HepG2 (cell line): ENCODE measurements at regions not wholly inside any gene's neighbourhood (a gene's known extent, or its start where the extent isn't known, plus 50 kb on each side); places are given as distances from the start of the nearest gene placed in this dataset.

Source experiments
- ATAC-seq: fragments of 200-7000 bp; cut with Tn5 transposase; 3 replicates; pipeline ENCODE4 v1.9.1; 2020; ENCODE audit warnings: mild to moderate bottlenecking, moderate library complexity
- BruUV-seq: library from RNA; stranded (reverse); fragments of 400-500 nt; replicated peaks from 2 replicates; lab custom pipeline; 2021; lab: Mats Ljungman, UMichigan
- CTCF ChIA-PET: fragments of 300-600 bp; formaldehyde crosslinking; extraction: SDS; loops from one replicate; lab custom pipeline; 2021; ENCODE audit warnings: low total read pairs, inconsistent platforms, low intra/inter-chr PET ratio; lab: Yijun Ruan, JAX
- POLR2A ChIA-PET: fragments of 350-600 bp; sonication (Branson Sonifier 250); formaldehyde crosslinking; loops from one replicate; lab custom pipeline; 2020; ENCODE audit warnings: antibody characterized with exemption, inconsistent platforms; lab: Yijun Ruan, JAX
- DNase-seq: peaks from one replicate; pipeline ENCODE4 v3.0.0-alpha.2; 2015; ENCODE audit warnings: low spot score
- FAIRE-seq: peaks from 3 replicates; lab custom pipeline; 2011; peaks lifted over from hg19 to GRCh38; lab: Jason Lieb, UNC
- H2AFZ ChIP-seq: one replicate; pipeline ENCODE4 v1.6.1; 2011; ENCODE audit warnings: low read length, inconsistent platforms
- H3K27ac ChIP-seq: fragments of 300-600 bp; 3 replicates; pipeline ENCODE4 v1.8.0; 2011; ENCODE audit warnings: mixed run types, mild to moderate bottlenecking, mixed read lengths, low read length, inconsistent platforms; ENCODE audit not compliant: insufficient read depth; ENCODE audit errors: extremely low read length
- H3K27me3 ChIP-seq, 2 experiments: fragments of 200-600 bp in 1 of 2; 2 replicates in 1 of 2; 3 replicates in 1 of 2; pipeline versions ENCODE4 v1.6.0 to v1.8.0; 2011; ENCODE audit warnings: low read length in 2 of 2, mild to moderate bottlenecking in 2 of 2, moderate library complexity in 2 of 2, inconsistent platforms in 1 of 2; ENCODE audit not compliant: insufficient read depth in 2 of 2, control insufficient read depth in 1 of 2
- H3K36me3 ChIP-seq, 2 experiments: fragments of 200-600 bp in 1 of 2; replicated peaks in 1 of 2; 2 replicates in 1 of 2; 3 replicates in 1 of 2; pipeline versions ENCODE4 v1.5.1 to v1.8.0; 2011; ENCODE audit warnings: low read length in 2 of 2, inconsistent platforms in 1 of 2; ENCODE audit not compliant: insufficient read depth in 2 of 2, control insufficient read depth in 1 of 2
- H3K4me1 ChIP-seq: 2 replicates; pipeline ENCODE4 v1.5.1; 2012; ENCODE audit warnings: low read length, inconsistent platforms; ENCODE audit not compliant: insufficient read depth
- H3K4me2 ChIP-seq: 2 replicates; pipeline ENCODE4 v1.6.0; 2011; ENCODE audit warnings: low read depth, low read length, inconsistent platforms
- H3K4me3 ChIP-seq, 3 experiments: fragments of 200-600 bp in 1 of 3; sonication (generic), shearing (Covaris generic) in 1 of 3; replicated peaks in 1 of 3; 2 replicates each; pipeline ENCODE4 v1.5.1; 2011 to 2016; ENCODE audit warnings: low read length in 3 of 3, inconsistent platforms in 2 of 3, low read depth in 2 of 3, mild to moderate bottlenecking in 2 of 3, control low read depth in 1 of 3, mixed read lengths in 1 of 3; ENCODE audit not compliant: insufficient read depth in 1 of 3
- H3K79me2 ChIP-seq: one replicate; pipeline ENCODE4 v1.6.1; 2011; ENCODE audit warnings: low read length, inconsistent platforms; ENCODE audit not compliant: insufficient read depth
- H3K9ac ChIP-seq: 2 replicates; pipeline ENCODE4 v1.6.0; 2011; ENCODE audit warnings: mild to moderate bottlenecking, low read depth, low read length, inconsistent platforms; ENCODE audit not compliant: insufficient read depth
- H3K9me3 ChIP-seq: 2 replicates; pipeline ENCODE4 v1.5.1; 2012; ENCODE audit warnings: mild to moderate bottlenecking, low read length
- H4K20me1 ChIP-seq: 2 replicates; pipeline ENCODE4 v1.6.0; 2011; ENCODE audit warnings: inconsistent platforms, mild to moderate bottlenecking, low read length, moderate library complexity; ENCODE audit not compliant: insufficient read depth
- AFF4 ChIP-seq: sonication (generic); formaldehyde crosslinking; IDR thresholded peaks from 2 replicates; pipeline ENCODE4 v1.4.0; 2020; ENCODE audit warnings: missing genetic modification reagents
- ARHGAP35 ChIP-seq: sonication (generic); formaldehyde crosslinking; IDR thresholded peaks from 2 replicates; pipeline ENCODE4 v1.9.0; 2022; ENCODE audit warnings: mild to moderate bottlenecking, inconsistent platforms, moderate library complexity, missing genetic modification reagents, borderline replicate concordance
- ATF7-NPFF ChIP-seq: sonication (generic); formaldehyde crosslinking; IDR thresholded peaks from 2 replicates; pipeline ENCODE4 v1.8.1; 2023; ENCODE audit warnings: mild to moderate bottlenecking, low read depth, missing genetic modification reagents, moderate library complexity
- GATA4 ChIP-seq: sonication (generic); IDR thresholded peaks from 2 replicates; pipeline ENCODE4 v1.6.1; 2016; ENCODE audit warnings: antibody characterized with exemption, low read depth, borderline replicate concordance
- HNF4G ChIP-seq, 2 experiments: sonication (generic) in 1 of 2; formaldehyde crosslinking in 1 of 2; IDR thresholded peaks; 2 replicates each; pipeline versions ENCODE4 v1.4.0 to v1.6.1; 2011 to 2020; ENCODE audit warnings: borderline replicate concordance in 2 of 2, low read depth in 2 of 2, mild to moderate bottlenecking in 2 of 2, low read length in 1 of 2, missing genetic modification reagents in 1 of 2, moderate library complexity in 1 of 2
- MZF1 ChIP-seq: sonication (generic); formaldehyde crosslinking; IDR thresholded peaks from 2 replicates; pipeline ENCODE4 v1.8.1; 2023; ENCODE audit warnings: mild to moderate bottlenecking, missing genetic modification reagents, borderline replicate concordance
- NR3C1 ChIP-seq: sonication (generic); formaldehyde crosslinking; IDR thresholded peaks from 2 replicates; pipeline ENCODE4 v1.4.0; 2020; ENCODE audit warnings: missing genetic modification reagents
- THYN1 ChIP-seq: sonication (generic); formaldehyde crosslinking; IDR thresholded peaks from 2 replicates; pipeline ENCODE4 v1.8.1; 2023; ENCODE audit warnings: low read depth, mild to moderate bottlenecking, moderate library complexity, missing genetic modification reagents, borderline replicate concordance
- ZNF142 ChIP-seq: sonication (generic); formaldehyde crosslinking; IDR thresholded peaks from 2 replicates; pipeline ENCODE4 v1.4.0; 2020; ENCODE audit warnings: missing genetic modification reagents
- ZNF800 ChIP-seq: sonication (generic); formaldehyde crosslinking; IDR thresholded peaks from 2 replicates; pipeline ENCODE4 v1.4.0; 2020; ENCODE audit warnings: missing genetic modification reagents
- WGBS: methylation state at CpG from one replicate; pipeline ENCODE4 v1.1.6; 2017; ENCODE audit warnings: low lambda C conversion rate; 5-methylcytosine and 5-hydroxymethylcytosine counted together
- in situ Hi-C: cut with HindIII; loops from 2 replicates; pipeline ENCODE4 v1.10.0; 2017; ENCODE audit warnings: low pct_unique_long_range_greater_than_20kb; ENCODE audit not compliant: extremely low pct_ligation_motif_present
- intact Hi-C: fragments of 100-400 bp; cut with micrococcal nuclease; formaldehyde crosslinking; loops from one replicate; pipeline ENCODE4 v1.10.0; 2022; ENCODE audit not compliant: unreplicated experiment

GRCh38 chr5:105767267-105767666 is 1903.5 kb downstream of the EFNA5 start:
- BruUV-seq = no TSS peak
- H4K20me1 ChIP-seq = no peaks in the 10 kb centered on the region
- peaks cover 28% of the 10 kb centered on the region for H3K9me3 ChIP-seq
- intact Hi-C loops (no loop called here), in situ Hi-C loops (no loop called here)
- TF ChIP-seq GATA4 (no peak), THYN1 (CRISPR knock-in tag) (no peak), AFF4 (no peak), HNF4G (IDR thresholded peaks at IDR 0.05; ENCODE audit: borderline replicate concordance, low read depth, low read length) (no peak), HNF4G (CRISPR knock-in tag; IDR thresholded peaks at IDR 0.05; ENCODE audit: borderline replicate concordance, low read depth) (no peak), MZF1 (CRISPR knock-in tag) (no peak), ZNF800 (CRISPR knock-in tag) (no peak), ATF7-NPFF (CRISPR knock-in tag) (no peak), ZNF142 (no peak), NR3C1 (CRISPR knock-in tag) (no peak), ARHGAP35 (CRISPR knock-in tag) (no peak)
- ChIA-PET POLR2A (no interaction called here), CTCF (no interaction called here)
- H3K4me3 ChIP-seq = no peak overlapping the region
- FAIRE-seq = no peak
- no peaks in the 10 kb centered on the region for H3K4me1 ChIP-seq
- H3K27me3 ChIP-seq = no peaks in the 10 kb centered on the region
- H3K36me3 ChIP-seq = no peaks in the 10 kb centered on the region
- no peak overlapping the region for H3K4me2 ChIP-seq
- no peak overlapping the region for H2AFZ ChIP-seq
- 2% methylated on average over 2 of the region's 2 CpGs for WGBS
- ATAC-seq = no peak
- H3K79me2 ChIP-seq = no peaks in the 10 kb centered on the region
- no peak overlapping the region for H3K9ac ChIP-seq
- H3K27ac ChIP-seq = no peak overlapping the region
- peak; percentile 3 for DNase-seq
